ENCODE measurements at regions not wholly inside any gene's neighbourhood (a gene's known extent, or its start where the extent isn't known, plus 50 kb on each side); places are given as distances from the start of the nearest gene placed in this dataset.

GRCh38 chr7:119522698-119523097 lies 750.3 kb upstream of the KCND2 start:
- TF ChIP-seq CTCF (IDR thresholded peaks at IDR 0.05): no peak
- TF ChIP-seq POLR2A (IDR thresholded peaks at IDR 0.05): no peak

Measured in heart left ventricle (tissue), 13 donors.